ENCODE measurements at regions not wholly inside any gene's neighbourhood (a gene's known extent, or its start where the extent isn't known, plus 50 kb on each side); places are given as distances from the start of the nearest gene placed in this dataset.

DNA sequence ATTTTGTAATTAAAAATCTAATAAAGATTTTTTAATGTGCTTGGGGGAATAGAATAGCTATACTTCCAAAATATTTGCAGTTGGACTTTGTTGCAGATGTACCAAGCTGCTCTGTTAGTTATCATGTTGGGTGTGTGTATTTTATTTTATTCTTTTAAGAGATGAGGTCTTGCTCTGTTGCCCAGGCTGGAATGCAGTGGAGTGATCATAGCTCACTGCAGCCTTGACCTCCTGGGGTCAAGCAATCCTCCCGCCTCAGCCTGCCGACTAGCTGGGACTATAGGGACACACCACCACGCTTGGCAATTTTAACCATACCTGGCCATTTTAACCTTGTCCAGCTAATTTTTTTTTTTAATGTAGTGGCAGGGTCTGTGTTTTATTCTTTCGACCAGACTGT lies 54.7 kb upstream of the MAP1LC3B2 start:
- TF ChIP-seq, protein P1, sequence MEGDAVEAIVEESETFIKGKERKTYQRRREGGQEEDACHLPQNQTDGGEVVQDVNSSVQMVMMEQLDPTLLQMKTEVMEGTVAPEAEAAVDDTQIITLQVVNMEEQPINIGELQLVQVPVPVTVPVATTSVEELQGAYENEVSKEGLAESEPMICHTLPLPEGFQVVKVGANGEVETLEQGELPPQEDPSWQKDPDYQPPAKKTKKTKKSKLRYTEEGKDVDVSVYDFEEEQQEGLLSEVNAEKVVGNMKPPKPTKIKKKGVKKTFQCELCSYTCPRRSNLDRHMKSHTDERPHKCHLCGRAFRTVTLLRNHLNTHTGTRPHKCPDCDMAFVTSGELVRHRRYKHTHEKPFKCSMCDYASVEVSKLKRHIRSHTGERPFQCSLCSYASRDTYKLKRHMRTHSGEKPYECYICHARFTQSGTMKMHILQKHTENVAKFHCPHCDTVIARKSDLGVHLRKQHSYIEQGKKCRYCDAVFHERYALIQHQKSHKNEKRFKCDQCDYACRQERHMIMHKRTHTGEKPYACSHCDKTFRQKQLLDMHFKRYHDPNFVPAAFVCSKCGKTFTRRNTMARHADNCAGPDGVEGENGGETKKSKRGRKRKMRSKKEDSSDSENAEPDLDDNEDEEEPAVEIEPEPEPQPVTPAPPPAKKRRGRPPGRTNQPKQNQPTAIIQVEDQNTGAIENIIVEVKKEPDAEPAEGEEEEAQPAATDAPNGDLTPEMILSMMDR (IDR thresholded peaks at IDR 0.05; ENCODE audit: control insufficient read depth, extremely low read depth, insufficient read depth), result no peak
- no peak for DNase-seq (ENCODE audit: low read depth)
- no peak overlapping the region for H3K4me3 ChIP-seq (ENCODE audit: low read depth, low read length)

DNA sequence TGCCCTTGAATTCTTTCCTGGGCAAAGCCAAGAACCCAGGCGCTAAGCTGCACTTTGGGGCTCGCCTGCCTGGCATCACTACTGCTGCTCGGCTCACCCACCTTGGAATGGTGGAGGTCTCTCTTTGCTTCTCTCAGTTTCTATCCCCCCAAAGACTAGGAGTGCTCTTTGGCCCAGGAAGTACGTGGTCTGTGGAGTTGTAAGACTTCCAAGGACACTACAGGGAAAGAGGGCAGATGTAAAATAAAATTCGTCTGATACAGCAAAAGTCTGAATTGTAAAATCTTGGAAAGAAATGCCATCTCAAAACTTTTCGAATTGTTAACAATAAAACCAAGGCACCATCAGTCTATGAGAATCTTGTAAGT lies 52.5 kb upstream of the MAP1LC3B2 start:
- DNase-seq (ENCODE audit: low read depth), result no peak
- H3K4me3 ChIP-seq (ENCODE audit: low read depth, low read length), result no peak overlapping the region
- TF ChIP-seq, protein P1 (IDR thresholded peaks at IDR 0.05; ENCODE audit: control insufficient read depth, extremely low read depth, insufficient read depth), result no peak

DNA sequence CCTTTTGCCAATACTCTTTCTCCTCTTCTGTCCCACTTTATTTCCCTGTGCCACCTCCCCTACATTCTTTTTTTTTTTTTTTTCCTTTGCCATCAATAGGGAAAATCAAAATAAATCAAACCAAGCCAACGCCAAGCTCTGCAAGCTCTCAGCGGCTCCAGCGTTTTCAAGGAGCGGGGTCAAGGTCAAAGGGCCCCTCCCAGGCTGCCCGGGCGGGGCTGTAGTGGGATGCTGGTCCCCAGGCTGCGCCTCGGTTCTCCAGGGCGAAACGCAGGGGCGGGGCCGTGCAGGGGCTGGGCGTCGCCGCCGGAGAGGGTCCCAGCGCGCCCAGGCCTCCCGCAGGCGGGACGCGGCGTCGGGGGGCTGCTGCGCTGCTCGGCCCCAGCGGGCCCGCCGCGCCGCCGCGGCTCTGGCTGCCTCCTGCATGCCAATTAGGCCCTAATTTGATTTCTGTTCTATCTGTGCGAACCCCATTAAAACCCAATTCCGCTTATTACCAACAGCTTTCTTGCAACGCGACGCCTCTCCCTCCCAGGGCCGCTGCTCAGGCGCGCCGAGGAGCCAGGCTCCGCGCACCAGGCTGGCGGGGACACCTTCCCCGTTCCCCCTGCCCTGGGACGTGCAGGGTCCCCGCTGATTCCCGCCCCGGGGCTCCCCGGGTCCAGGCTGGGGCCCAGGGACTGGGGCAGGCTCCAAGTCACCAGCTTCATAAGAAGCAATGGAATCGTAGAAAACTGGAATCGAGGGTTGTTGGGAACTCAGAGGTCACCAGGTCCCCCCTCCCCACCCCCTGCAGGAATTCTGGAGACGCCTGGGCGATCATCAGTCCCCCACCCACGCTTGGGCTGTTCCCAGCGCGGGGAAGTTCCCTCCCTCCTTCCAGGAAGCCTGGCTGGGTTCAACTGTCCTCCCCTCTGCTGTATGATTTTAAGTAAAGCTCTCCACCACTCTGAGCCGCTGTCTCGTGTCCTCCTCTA lies 50.7 kb upstream of the MAP1LC3B2 start:
- DNase-seq (ENCODE audit: low read depth), result no peak
- H3K4me3 ChIP-seq (ENCODE audit: low read depth, low read length), result no peak overlapping the region
- TF ChIP-seq, protein P1 (IDR thresholded peaks at IDR 0.05; ENCODE audit: control insufficient read depth, extremely low read depth, insufficient read depth), result no peak

Measured in LNCaP clone FGC (cell line).